ENCODE measurements at regions not wholly inside any gene's neighbourhood (a gene's known extent, or its start where the extent isn't known, plus 50 kb on each side); places are given as distances from the start of the nearest gene placed in this dataset.
A peak's percentile ranks its signal among the peaks of the same experiment; 100 is the strongest.

DNA sequence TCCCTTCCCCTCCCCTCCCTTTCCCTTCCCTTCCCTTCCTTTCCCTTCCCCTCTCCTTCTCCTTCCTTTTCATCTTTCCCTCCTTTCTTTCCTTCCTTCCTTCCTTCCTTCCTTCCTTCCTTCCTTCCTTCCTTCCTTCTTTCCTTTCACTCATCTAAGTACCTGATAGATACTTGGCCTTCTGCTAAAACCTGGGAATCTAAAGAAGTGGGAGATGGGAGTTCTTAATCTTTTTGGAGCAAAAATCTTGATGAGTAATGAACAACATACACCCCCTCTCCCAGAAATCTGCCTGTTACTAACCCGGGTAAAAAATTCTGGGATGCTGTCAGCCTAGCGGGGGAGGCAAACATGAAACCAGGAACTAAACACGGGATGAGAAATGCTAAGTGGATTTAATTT is 100.7 kb downstream of the VEGFA start:
- Histone ChIP-seq H2BK120ac (ENCODE audit: low read depth, low read length) (no peak overlapping the region), H2AK5ac (ENCODE audit: low read depth, low read length) (no peak overlapping the region), H3K36me3 (replicated peaks in 1 of 2; ENCODE audit: control insufficient read depth in 2 of 2, insufficient read depth in 2 of 2, low read length in 2 of 2) (no peaks in the 10 kb centered on the region), H3K4me3 (ENCODE audit: low read length in 2 of 2) (no peak overlapping the region), H3K27me3 (ENCODE audit: control insufficient read depth in 3 of 3, insufficient read depth in 3 of 3, low read depth in 1 of 3, low read length in 3 of 3) (peaks cover 0 to 38% (median 0%) of the 10 kb centered on the region in 3 experiments), H2BK15ac (ENCODE audit: low read length) (no peak overlapping the region), H3K18ac (ENCODE audit: low read length) (no peak overlapping the region), H3K14ac (ENCODE audit: low read length) (no peak overlapping the region), H4K8ac (ENCODE audit: low read depth, low read length) (no peak overlapping the region), H3K23ac (ENCODE audit: low read depth, low read length, poor library complexity) (no peak overlapping the region), H3K27ac (replicated peaks; ENCODE audit: low read length) (no peak overlapping the region), H3K79me1 (ENCODE audit: low read depth, low read length) (no peaks in the 10 kb centered on the region), H2BK12ac (ENCODE audit: low read length) (no peak overlapping the region), H4K91ac (ENCODE audit: low read depth, low read length, poor library complexity) (no peak overlapping the region), H3K4me1 (ENCODE audit: control insufficient read depth in 2 of 2, insufficient read depth in 1 of 2, low read depth in 1 of 2, low read length in 2 of 2) (peaks cover 11 to 23% of the 10 kb centered on the region in 2 donors), H3K9me3 (replicated peaks in 1 of 2; ENCODE audit: control insufficient read depth in 2 of 2, insufficient read depth in 1 of 2, low read depth in 1 of 2, low read length in 2 of 2) (no peaks in the 10 kb centered on the region), H2BK5ac (ENCODE audit: low read length) (no peak overlapping the region), H3K9ac (ENCODE audit: low read depth, low read length, poor library complexity) (no peak overlapping the region), H2AFZ (ENCODE audit: low read length) (no peak overlapping the region), H3K4ac (ENCODE audit: low read length) (no peak overlapping the region), H3K4me2 (ENCODE audit: insufficient read depth, low read length, poor library complexity, severe bottlenecking) (no peak overlapping the region)
- WGBS, 2 donors (ENCODE audit: extremely low coverage in 2 of 2, insufficient read length in 2 of 2, insufficient replicate concordance in 1 of 2), result no CpG with 5 or more reads among the region's 3 CpGs
- no peak for DNase-seq (ENCODE audit: low spot score)

DNA sequence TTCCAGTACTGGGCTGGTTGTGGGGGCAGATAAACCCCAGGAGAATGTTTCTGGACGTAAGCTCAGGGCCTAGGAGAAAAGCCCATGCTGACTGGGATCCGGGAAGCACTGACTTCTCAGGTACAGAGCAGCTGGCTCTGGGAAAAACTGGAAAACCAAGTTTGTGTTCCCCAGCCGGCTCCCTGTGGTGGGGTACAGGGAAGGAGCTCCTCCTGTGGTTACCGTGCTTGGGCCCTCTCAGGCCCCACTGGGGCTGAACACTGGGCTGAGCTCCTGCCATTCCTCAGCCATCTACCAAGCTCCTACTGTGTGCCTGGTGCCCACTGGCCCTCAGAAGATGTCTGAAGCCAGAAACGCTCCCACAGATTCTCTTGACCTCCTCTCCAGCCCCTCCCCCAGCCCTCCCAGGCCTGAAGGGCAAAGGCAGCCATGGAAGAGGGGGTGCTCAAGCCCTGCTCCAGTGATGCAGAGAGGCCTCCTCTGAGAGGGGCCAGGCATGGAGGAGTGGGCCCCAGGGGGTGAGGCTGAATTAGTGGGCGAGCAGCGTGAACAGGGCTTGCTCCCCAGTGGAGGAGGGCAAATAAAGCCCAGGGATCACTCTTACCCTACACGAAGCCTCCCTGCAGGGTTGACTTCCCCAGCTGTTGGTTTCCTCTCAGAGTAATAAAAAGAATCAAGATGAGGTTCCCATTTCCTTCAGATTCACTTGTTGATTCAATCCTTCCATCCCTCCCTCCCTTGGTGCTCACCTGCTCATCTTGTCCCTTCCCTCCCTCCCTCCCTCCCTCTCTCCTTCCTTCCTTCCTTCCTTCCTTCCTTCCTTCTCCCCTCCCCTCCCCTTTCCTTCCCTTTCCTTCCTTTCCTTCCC is 100.0 kb downstream of the VEGFA start:
- H2BK15ac ChIP-seq (ENCODE audit: low read length), result peak overlapping the region; percentile 33
- peaks cover 11 to 27% of the 10 kb centered on the region in 2 donors for H3K4me1 ChIP-seq (ENCODE audit: control insufficient read depth in 2 of 2, insufficient read depth in 1 of 2, low read depth in 1 of 2, low read length in 2 of 2)
- peaks cover 0 to 44% (median 0%) of the 10 kb centered on the region in 3 experiments for H3K27me3 ChIP-seq (ENCODE audit: control insufficient read depth in 3 of 3, insufficient read depth in 3 of 3, low read depth in 1 of 3, low read length in 3 of 3)
- no peak for DNase-seq (ENCODE audit: low spot score)
- H3K79me1 ChIP-seq (ENCODE audit: low read depth, low read length), result no peaks in the 10 kb centered on the region
- peak overlapping the region; percentile 59 for H2AK5ac ChIP-seq (ENCODE audit: low read depth, low read length)
- H3K9ac ChIP-seq (ENCODE audit: low read depth, low read length, poor library complexity), result no peak overlapping the region
- no peak overlapping the region for H3K14ac ChIP-seq (ENCODE audit: low read length)
- H3K23ac ChIP-seq (ENCODE audit: low read depth, low read length, poor library complexity), result no peak overlapping the region
- no peak overlapping the region for H4K91ac ChIP-seq (ENCODE audit: low read depth, low read length, poor library complexity)
- WGBS, 2 donors (ENCODE audit: extremely low coverage in 2 of 2, insufficient read length in 2 of 2, insufficient replicate concordance in 1 of 2), result no CpG with 5 or more reads among the region's 8 CpGs
- H2AFZ ChIP-seq (ENCODE audit: low read length), result no peak overlapping the region
- H3K36me3 ChIP-seq (replicated peaks in 1 of 2; ENCODE audit: control insufficient read depth in 2 of 2, insufficient read depth in 2 of 2, low read length in 2 of 2), result no peaks in the 10 kb centered on the region
- no peaks in the 10 kb centered on the region for H3K9me3 ChIP-seq (replicated peaks in 1 of 2; ENCODE audit: control insufficient read depth in 2 of 2, insufficient read depth in 1 of 2, low read depth in 1 of 2, low read length in 2 of 2)
- H3K27ac ChIP-seq (replicated peaks; ENCODE audit: low read length), result no peak overlapping the region
- H2BK120ac ChIP-seq (ENCODE audit: low read depth, low read length), result no peak overlapping the region
- H2BK12ac ChIP-seq (ENCODE audit: low read length), result peak overlapping the region; percentile 63
- H3K4me3 ChIP-seq (ENCODE audit: low read length in 2 of 2), result no peak overlapping the region
- no peak overlapping the region for H3K4me2 ChIP-seq (ENCODE audit: insufficient read depth, low read length, poor library complexity, severe bottlenecking)
- H3K4ac ChIP-seq (ENCODE audit: low read length), result peak overlapping the region; percentile 19
- no peak overlapping the region for H2BK5ac ChIP-seq (ENCODE audit: low read length)
- no peak overlapping the region for H4K8ac ChIP-seq (ENCODE audit: low read depth, low read length)
- H3K18ac ChIP-seq (ENCODE audit: low read length), result peak overlapping the region; percentile 90

DNA sequence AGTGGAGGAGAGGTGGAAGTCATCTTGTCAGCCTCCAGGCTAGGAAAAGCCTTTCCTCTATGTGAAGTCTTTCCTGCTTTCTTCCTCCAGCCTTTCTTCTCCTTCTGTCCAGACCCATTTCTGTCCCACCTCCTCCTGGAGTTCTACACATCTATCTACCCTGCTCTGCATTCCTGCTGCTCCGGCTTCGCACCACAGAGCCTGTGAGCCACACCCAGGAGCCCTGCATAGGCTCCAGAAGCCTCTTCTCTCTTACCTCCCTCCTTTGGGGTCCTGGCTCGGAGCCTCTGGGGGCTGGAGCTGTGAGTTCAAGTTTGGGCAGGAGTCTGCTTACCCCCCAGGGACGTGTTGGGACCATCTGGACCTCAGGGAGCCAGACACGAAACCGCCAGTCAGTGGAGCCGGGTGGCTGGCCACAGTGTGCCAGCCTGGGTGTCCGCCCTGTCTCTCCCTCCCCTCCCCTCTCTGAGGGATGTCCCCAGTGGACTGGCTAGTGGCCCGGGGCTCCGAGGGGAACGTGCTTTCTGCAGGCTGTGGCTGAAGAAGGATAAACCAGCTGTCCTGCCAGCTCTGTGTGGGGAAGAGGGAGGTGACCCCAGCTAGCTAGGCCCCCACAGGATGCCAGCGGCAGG is 99.2 kb downstream of the VEGFA start:
- Histone ChIP-seq H2BK15ac (ENCODE audit: low read length) (peak overlapping the region; percentile 33), H2BK5ac (ENCODE audit: low read length) (no peak overlapping the region), H2BK120ac (ENCODE audit: low read depth, low read length) (no peak overlapping the region), H3K18ac (ENCODE audit: low read length) (peak overlapping the region; percentile 38), H3K36me3 (replicated peaks in 1 of 2; ENCODE audit: control insufficient read depth in 2 of 2, insufficient read depth in 2 of 2, low read length in 2 of 2) (no peaks in the 10 kb centered on the region), H3K4me3 (ENCODE audit: low read length in 2 of 2) (no peak overlapping the region), H2AK5ac (ENCODE audit: low read depth, low read length) (peak overlapping the region; percentile 5), H3K79me1 (ENCODE audit: low read depth, low read length) (no peaks in the 10 kb centered on the region), H3K9ac (ENCODE audit: low read depth, low read length, poor library complexity) (no peak overlapping the region), H3K9me3 (replicated peaks in 1 of 2; ENCODE audit: control insufficient read depth in 2 of 2, insufficient read depth in 1 of 2, low read depth in 1 of 2, low read length in 2 of 2) (no peaks in the 10 kb centered on the region), H3K27ac (replicated peaks; ENCODE audit: low read length) (no peak overlapping the region), H4K91ac (ENCODE audit: low read depth, low read length, poor library complexity) (no peak overlapping the region), H4K8ac (ENCODE audit: low read depth, low read length) (no peak overlapping the region), H3K4ac (ENCODE audit: low read length) (no peak overlapping the region), H2BK12ac (ENCODE audit: low read length) (peak overlapping the region; percentile 26), H3K4me2 (ENCODE audit: insufficient read depth, low read length, poor library complexity, severe bottlenecking) (no peak overlapping the region), H3K23ac (ENCODE audit: low read depth, low read length, poor library complexity) (no peak overlapping the region), H2AFZ (ENCODE audit: low read length) (no peak overlapping the region), H3K4me1 (ENCODE audit: control insufficient read depth in 2 of 2, insufficient read depth in 1 of 2, low read depth in 1 of 2, low read length in 2 of 2) (peaks cover 6 to 27% of the 10 kb centered on the region in 2 donors), H3K27me3 (ENCODE audit: control insufficient read depth in 3 of 3, insufficient read depth in 3 of 3, low read depth in 1 of 3, low read length in 3 of 3) (peaks cover 0 to 50% (median 0%) of the 10 kb centered on the region in 3 experiments), H3K14ac (ENCODE audit: low read length) (no peak overlapping the region)
- no peak for DNase-seq (ENCODE audit: low spot score)
- WGBS, 2 donors (ENCODE audit: extremely low coverage in 2 of 2, insufficient read length in 2 of 2, insufficient replicate concordance in 1 of 2), result no CpG with 5 or more reads among the region's 12 CpGs

DNA sequence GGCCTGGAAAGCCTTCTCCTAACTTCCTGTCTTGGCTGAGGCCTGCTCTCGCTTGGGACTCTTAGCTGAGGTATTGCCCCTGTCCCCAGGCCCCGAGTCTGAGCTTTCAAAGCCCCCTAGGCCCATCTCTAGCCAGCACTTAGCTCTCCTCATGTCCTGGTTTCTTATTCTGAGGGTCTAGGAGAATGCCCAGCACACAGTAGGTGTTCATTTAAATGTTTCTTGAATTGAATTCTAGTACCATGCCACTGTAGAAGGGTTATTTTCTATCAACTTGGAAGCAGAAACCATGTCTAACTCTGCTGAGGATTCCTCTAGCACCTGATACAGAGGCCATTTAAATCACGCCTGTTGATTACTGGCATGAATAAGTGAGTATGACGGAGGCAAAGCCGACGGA is 98.5 kb downstream of the VEGFA start:
- H3K9ac ChIP-seq (ENCODE audit: low read depth, low read length, poor library complexity), result no peak overlapping the region
- H3K79me1 ChIP-seq (ENCODE audit: low read depth, low read length), result no peaks in the 10 kb centered on the region
- no peak overlapping the region for H2BK5ac ChIP-seq (ENCODE audit: low read length)
- H2AFZ ChIP-seq (ENCODE audit: low read length), result no peak overlapping the region
- peaks cover 4 to 26% of the 10 kb centered on the region in 2 donors for H3K4me1 ChIP-seq (ENCODE audit: control insufficient read depth in 2 of 2, insufficient read depth in 1 of 2, low read depth in 1 of 2, low read length in 2 of 2)
- no peak overlapping the region for H3K14ac ChIP-seq (ENCODE audit: low read length)
- H4K8ac ChIP-seq (ENCODE audit: low read depth, low read length), result no peak overlapping the region
- no peak overlapping the region for H2BK15ac ChIP-seq (ENCODE audit: low read length)
- H3K23ac ChIP-seq (ENCODE audit: low read depth, low read length, poor library complexity), result no peak overlapping the region
- H2BK120ac ChIP-seq (ENCODE audit: low read depth, low read length), result no peak overlapping the region
- peaks cover 0 to 51% (median 0%) of the 10 kb centered on the region in 3 experiments for H3K27me3 ChIP-seq (ENCODE audit: control insufficient read depth in 3 of 3, insufficient read depth in 3 of 3, low read depth in 1 of 3, low read length in 3 of 3)
- H3K27ac ChIP-seq (replicated peaks; ENCODE audit: low read length), result no peak overlapping the region
- no peak overlapping the region for H2BK12ac ChIP-seq (ENCODE audit: low read length)
- no CpG with 5 or more reads among the region's 6 CpGs for WGBS, 2 donors (ENCODE audit: extremely low coverage in 2 of 2, insufficient read length in 2 of 2, insufficient replicate concordance in 1 of 2)
- H3K4ac ChIP-seq (ENCODE audit: low read length), result no peak overlapping the region
- H3K36me3 ChIP-seq (replicated peaks in 1 of 2; ENCODE audit: control insufficient read depth in 2 of 2, insufficient read depth in 2 of 2, low read length in 2 of 2), result no peaks in the 10 kb centered on the region
- H3K4me3 ChIP-seq (ENCODE audit: low read length in 2 of 2), result no peak overlapping the region
- no peak overlapping the region for H4K91ac ChIP-seq (ENCODE audit: low read depth, low read length, poor library complexity)
- H3K9me3 ChIP-seq (replicated peaks in 1 of 2; ENCODE audit: control insufficient read depth in 2 of 2, insufficient read depth in 1 of 2, low read depth in 1 of 2, low read length in 2 of 2), result no peaks in the 10 kb centered on the region
- DNase-seq (ENCODE audit: low spot score), result no peak
- H2AK5ac ChIP-seq (ENCODE audit: low read depth, low read length), result no peak overlapping the region
- no peak overlapping the region for H3K18ac ChIP-seq (ENCODE audit: low read length)
- no peak overlapping the region for H3K4me2 ChIP-seq (ENCODE audit: insufficient read depth, low read length, poor library complexity, severe bottlenecking)

Data from neuronal stem cell (in vitro differentiated cells).